ENCODE measurements at regions not wholly inside any gene's neighbourhood (a gene's known extent, or its start where the extent isn't known, plus 50 kb on each side); places are given as distances from the start of the nearest gene placed in this dataset.
"Not testable (repeated sequence)": the region's sequence is repeated elsewhere in the genome, so short reads cannot be mapped to it uniquely, and the experiment has no call there.

DNA sequence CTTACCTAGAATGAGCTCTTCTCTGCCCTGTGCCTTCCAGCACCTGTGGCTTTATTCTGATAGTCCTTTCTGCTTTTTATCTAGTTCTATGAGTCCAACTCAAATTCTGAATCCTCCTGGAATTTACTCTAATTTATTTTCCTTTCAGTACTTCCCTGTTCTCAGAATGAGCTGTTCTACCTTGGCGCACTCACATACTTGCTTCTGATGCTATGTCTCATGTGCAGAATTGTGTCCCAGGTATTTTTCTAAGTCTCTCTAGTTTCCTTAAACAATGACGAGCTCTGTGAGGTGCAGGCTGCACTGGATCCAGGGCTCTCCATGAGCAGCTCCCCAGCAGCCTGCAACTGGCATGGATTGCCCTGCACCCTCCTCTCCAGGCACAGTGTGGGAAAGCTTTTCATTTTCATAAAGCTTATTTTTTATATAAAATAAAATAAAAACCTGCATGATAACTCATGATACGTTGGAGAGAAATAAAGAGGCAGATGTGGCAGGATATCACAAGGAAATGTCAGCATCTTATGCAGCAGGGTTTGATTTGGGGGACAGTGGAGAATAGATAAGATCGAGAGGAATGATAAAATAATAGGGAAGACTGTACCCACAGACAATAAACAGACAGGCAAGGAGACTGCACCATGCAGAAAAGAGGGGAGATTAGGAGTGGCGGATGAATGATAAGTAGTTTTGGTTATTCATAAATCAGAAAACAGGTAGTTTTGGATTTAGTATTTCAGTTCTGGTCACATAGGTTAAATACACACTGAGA is 258.2 kb upstream of the POM121L12 start:
- DNase-seq = no peak

DNA sequence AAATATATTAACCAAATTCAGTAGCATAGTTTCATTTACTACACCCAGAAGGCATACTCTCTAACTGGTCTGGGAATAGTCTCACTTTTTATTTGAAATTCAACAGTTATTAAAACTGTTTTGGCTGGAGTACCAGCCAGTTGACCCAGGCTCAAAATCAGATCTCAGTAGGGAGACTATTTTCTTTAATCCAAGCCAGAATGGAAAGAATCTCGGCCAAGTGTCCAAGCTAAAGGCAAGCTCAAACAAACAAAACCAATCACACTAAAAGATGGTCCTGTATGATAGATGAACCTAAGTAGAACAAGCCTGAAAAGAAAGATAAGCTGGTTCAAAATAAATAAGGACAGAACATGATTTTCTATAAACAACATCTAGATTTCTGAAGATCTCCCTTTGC is 259.6 kb upstream of the POM121L12 start:
- no peak for DNase-seq

DNA sequence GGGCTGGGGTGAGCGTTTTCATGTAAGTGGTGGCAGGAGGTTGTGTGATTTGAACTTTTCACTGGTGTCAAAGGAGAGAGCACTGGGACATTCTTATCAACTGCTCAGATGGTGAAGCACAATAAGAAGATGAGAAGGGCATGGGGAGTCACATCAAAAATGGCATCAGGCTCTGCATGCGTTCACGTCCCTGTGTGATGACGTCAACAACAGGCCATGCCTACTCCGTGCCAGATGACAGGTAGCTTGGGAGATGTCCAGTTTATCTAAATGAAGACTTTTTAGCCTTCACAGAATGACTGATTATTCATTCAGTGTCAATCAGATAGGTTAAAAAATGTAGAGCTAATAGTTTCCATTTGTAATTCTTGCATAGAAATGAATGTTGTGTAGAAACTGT is 264.3 kb upstream of the POM121L12 start:
- no peak for DNase-seq

DNA sequence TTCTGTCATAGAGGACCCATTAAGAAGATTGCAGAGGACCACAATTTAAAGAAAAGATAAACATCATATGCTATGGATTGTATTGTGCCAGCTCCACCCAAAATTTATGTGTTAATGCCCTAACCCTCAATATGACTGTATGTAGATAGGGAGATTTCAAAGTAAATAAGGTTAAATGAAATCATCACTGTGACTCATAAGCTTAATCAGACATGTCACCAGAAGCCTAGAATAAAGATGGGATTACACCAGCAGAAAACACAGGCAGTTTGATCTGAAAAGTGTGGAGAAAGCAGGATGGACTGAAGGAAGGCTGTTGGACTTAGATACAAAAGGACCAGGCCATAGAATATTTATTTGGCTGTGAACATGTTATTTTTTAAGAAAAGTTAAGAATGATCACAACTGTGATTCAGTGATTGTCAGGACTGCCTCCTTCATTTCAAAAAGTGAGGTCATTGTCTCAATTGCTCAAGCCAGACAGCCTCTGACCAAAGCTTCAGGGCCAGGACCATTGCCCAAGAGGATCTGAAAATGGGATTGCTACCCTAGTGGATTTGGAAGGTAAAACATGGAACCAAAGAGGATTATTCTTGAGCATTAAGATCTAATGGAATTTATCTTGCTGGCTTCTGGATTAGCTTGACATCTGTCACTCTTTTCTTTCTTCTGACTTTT is 270.8 kb upstream of the POM121L12 start:
- DNase-seq = no peak

DNA sequence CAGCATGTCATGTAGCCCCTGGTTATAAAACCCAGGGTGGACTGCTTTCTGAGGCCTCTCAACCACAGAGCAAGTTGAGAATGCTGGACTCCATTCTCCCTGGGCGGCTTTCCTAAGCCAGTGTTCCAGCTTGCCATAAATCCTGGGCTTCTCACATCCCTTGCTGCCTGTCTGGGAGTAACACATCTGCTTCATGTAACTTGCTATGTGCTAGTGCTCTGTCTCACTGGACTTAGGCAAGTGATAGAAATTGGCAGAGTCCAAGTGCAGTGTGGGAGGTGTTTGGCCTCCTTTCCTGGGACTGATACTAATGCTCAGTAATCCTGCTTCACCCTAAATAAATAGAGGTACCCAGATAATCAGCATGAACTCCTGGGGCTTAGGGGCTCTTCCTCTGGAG is 277.1 kb upstream of the POM121L12 start:
- DNase-seq = no peak

DNA sequence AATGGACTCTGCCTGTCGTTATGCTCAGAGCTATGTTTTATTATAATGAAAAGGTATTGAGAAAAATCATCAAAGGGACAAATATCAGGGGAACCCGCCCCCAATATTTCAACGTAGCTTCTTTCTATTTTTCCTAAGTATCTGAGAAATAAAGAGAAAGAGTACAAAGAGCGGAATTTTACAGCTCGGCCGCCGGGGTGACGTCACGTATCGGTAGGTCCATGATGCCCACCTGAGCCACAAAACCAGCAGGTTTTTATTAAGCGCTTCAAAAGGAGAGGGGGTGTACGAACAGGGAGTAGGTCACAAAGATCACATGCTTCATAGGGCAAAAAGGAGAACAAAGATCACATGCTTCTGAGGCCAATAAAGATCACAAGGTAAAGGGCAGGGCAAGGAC is 281.6 kb upstream of the POM121L12 start:
- no peak for DNase-seq

DNA sequence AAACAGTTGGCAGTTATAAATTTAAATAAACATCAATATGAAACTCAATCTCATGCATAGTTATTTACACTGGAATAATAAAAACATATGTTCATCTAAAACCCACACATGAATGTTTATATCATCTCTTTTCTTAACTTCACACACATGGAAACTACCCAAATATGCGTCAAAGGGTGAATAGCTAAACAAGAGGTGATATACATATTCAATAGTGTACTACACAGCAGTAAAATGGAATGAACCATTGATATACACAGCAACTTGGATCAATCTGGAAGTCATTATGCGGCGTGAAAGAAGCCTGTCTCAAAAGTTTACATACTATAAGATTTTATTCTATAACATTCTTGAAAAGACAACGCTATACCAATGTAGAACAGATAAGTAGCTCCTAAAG is 282.5 kb upstream of the POM121L12 start:
- DNase-seq = no peak

DNA sequence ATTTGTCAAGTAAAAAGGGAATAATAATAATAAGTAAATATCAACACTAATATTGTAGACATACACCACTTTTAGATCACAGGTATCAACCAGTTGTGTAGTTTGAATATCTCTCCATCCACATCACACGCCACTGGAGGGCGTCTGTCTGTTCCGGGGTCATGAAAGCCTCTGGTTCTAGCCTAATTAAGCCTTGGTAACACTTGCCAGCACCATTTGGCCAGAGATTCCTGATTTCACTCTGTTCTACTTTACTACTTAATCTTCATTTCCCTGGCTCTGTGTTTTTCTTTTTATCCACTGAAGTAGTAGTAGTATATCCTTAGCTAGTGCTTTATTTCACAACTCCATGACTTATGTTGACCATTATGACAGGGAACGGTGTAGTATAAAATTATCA is 285.6 kb upstream of the POM121L12 start:
- no peak for DNase-seq

DNA sequence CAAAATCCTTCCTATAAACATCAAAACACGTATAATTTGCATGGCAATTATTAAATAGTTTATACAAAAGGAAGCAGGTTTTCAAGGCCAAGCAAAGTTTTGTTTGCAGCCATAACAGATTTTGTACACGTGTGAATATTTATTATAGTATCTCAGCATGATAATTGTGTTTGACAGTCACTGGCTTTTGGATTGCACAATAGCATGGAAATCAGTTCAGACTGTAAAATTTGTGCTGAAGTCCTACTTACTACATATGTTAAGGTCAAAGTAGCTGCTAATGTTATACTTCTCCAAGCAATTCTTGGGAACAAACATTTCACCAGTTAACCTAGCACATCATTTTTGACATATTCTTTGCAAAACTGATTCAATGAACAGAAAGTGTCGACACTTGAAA is 287.6 kb upstream of the POM121L12 start:
- no peak for DNase-seq

DNA sequence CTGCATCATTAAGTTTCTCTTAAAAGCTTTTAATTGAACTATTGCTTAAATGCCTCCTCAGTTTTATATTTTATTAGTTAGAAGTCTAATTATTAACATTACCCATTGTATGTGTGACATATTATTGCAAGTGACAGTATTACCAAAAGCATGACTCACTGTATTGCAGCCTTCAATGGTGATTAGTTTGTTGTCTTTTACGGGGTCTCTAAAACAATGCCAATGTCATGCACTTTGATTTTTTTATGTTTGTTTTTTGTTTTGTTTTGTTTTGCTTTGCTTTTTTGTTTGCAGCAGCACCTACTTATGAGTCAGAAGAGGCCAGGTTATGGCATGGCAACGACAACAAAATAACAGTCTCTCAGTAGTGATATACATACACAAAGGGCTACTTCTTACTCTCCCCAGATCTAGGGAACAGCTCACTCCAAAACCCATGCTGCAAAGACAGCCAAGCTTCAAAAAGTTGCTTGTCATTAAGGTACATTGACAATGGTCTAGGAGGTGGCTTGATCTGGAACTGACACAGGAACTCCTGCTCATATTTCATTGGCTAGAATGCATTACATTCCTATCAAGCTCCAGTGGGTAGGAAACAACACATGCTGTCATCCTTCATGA is 293.7 kb upstream of the POM121L12 start:
- no peak for DNase-seq

DNA sequence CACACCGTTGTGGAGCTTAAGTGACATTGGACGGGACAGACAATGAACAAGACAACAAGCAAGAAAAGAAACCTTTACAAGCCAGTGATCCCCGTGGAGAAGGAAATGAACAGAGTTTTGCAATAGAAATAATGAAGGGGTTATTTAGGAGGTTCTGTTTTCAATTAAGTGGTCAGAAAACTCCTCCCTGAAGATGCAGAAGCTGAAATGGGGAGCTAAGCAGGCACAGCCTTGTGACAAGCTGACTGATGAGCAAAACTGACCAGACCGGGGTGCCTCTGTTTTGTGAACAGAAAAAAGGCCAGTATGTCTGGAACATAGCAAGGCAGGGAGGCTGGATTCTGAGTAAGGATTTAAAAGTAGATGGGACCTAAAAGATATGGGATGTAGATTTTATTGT is 299.8 kb upstream of the POM121L12 start:
- DNase-seq = no peak

DNA sequence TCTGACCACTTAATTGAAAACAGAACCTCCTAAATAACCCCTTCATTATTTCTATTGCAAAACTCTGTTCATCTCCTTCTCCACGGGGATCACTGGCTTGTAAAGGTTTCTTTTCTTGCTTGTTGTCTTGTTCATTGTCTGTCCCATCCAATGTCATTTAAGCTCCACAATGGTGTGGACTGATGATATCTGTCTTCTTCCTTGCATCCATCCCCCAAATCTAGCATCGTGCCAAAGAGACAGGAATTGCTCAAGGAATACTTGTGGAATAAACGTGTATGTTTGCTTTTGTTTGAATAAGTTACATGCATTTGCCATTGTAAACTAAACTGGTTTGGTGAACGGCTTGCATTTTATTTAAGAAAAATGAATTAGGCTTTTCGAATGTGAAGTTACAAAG is 306.8 kb upstream of the POM121L12 start:
- not testable (repeated sequence) for DNase-seq

DNA sequence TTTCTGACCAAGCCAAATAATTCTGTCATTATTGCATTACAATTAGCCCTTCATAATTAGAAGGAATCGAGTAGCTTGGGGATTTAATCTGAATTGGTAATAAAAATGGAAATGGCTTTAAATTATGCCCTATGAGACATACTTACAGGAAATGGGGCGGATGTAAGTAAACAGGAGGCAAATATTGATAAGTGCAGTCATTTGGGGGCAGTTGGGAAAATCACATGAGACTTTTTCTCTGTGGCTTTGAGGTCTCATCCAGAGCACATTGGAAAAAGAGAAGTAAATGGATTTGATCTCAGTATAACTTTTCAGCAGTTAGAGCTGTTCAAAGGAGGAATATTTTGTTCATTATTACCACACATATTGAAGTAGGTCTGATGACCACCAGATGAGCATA is 307.8 kb upstream of the POM121L12 start:
- DNase-seq = no peak

DNA sequence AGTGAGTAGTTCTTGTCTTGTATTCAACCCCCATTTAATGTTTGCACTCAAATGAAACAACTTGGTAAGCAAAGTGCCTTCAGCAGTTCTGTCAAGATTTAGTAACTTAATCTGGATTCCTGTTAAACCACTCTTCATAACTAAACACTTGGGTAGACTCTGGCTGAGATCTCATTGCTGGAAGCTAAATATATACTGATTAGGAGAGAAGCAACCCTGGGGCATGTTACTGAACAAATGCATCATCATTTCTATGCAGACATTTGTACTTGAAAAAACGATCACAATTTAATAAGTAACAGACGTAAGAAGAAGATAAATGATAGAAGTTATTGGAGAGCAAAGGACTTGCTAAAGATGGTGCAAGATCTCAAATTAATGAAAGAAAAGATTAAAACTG is 308.4 kb upstream of the POM121L12 start:
- no peak for DNase-seq

DNA sequence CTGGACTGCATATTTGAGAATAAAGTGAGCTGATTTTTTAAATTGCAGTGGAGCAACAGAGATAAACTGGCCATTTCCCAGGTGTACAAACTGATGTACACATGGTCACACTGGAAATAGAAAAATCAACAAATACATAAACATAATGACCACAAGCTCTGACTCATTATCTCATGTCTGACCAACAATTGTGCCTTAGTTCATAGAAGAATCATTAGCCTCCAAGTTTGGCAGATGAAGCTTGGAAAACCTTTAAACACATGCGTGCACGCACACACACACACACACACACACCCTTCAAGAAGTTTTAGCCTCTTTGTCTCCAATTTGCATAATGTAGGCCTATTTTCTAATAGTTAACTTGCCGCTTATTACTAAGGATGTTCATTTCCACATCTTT is 308.9 kb upstream of the POM121L12 start:
- no peak for DNase-seq

DNA sequence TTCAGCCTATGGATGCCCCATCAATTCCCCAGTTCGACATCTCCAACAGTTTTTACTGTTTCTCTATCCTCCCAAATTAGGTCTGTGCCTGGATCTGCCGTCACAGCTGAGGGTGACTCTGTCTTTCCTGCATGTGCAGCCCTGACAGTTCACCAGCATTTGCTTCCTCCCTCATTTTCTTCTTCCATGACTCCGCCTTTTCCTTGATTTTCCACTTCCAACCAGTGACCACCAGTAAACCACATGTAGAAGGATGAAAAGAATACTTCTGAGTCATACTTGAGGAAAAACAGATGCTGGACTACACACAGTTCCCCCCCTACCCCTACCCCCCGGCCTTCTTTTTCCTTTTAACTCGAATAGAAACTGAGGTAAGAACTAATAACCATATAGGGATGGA is 311.8 kb upstream of the POM121L12 start:
- DNase-seq = no peak

DNA sequence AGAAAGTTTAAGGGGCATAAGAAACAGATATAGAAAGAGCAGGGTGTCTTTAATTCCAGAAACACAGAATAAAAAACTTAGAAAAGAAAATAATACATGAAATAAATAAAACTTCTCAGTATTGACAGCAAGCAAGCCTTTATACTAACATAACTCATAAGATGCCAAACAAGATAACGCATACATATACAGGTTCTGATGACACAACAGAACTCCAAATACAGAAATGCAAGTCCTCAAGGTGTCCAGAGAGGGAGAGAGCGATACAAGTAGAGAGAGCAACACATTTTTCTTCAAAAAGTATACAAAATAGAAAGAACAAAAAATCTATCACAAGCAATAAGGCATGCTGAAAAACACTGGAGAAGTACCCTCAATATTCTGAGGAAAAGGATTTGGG is 314.6 kb upstream of the POM121L12 start:
- no peak for DNase-seq

DNA sequence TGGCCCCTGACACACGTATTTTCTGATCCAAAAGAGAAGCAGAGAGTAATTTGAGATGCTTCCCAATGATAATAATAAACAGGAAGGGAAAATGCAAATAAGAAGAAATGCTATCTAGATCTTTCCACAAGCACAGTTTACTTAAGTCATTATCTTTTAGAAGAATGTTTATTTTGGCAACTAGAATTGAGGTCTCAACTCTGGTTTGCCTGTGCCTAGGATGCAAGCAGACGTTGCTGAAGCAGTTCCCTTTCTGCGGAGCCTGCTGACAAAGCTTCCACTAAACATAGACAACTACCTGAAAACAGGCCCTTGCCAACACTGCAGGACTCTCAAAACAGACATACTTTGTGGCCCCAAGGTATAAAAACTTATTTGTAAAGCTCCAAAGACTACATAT is 315.8 kb upstream of the POM121L12 start:
- DNase-seq = no peak

DNA sequence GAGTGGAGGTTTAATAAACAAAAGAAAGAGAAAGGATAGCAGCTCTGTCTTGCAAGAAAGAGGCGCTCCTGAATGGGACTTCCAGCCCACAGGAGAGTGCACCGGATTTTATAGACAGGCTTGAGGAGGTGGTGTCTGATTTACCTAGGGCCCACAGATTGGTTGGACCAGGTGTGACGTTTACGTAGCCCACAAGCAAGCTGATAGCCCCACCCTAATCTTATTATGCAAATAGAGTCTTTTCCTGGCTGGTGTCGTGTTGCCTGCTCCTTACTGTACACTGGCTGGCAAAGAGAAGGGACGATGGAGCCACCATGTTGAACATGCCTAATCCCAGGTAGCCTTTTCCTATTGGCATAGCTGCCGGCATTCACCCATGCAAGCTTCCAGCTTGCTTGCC is 319.7 kb upstream of the POM121L12 start:
- DNase-seq = no peak

DNA sequence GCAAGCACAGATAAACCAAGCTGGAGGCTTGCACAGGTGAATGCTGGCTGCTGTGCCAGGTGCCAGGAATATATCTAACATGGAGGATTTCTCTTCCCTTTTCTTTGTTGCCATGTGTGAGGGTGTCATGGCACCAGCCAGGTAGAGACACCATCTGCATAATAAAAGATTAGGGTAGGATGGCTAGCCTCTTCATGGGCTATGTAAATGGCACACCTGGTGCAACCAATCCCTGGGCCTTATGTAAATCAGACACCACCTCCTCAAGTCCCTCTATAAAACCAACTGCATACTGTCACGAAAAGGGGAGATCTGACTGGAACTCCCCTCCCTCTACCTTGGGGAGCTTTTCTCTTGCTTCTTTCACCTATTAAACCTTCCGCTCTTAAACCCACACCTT is 322.5 kb upstream of the POM121L12 start:
- no peak for DNase-seq

DNA sequence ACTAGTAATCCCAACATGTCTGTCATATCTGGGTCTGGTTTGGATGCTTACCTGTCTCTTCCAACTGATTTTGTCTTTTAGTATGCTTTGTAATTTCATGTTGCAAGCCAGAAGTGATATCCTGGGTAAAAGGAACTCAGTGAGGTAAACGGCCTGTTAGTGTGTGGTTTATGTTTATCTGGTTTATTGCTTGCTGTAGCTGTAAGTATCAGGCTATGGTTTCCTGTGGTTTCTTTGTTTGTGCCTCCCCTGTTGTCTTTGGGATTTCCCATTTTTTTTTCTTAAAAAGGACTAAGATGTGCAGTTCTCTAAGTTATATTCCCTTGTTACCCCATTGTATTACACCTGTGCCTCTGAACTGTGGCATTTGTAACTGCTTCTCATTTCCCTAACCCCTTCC is 323.5 kb upstream of the POM121L12 start:
- DNase-seq = no peak

DNA sequence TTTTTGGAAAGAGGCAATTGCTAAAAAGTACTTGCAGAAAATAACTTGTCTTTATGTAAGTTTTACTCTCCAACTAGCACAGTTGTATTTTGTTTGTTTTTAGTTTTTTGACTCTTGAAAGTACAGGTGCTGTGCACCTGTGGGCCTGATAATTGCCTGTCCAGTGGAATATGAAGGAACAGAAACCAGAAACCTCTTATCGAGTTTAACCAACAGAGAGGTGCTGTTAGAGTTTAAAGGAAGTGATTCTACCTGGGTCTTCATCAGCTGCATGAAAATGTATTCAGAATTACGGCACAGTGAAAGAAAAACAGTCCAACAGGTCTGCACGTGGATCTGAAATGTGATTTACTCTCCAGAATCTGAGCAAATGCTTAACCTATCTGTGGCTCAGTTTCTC is 326.6 kb upstream of the POM121L12 start:
- DNase-seq = no peak

DNA sequence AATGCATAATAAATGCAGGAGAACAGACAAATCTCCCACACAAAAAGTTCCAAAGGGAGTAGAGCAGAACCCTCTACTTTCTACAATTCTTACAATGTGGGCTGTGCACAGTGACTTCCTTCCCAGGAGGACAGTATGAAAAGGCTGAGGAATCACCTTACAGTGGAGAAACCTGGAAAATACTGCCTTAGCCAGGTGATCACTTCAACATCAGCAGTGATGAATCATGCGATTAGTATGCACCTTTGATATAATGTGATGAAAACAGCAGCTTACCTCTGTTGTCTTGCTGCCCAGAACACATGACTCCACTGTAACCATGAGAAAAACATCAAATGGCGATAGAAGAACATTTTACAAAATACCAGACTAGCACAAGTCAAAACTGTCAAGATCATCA is 329.7 kb upstream of the POM121L12 start:
- no peak for DNase-seq

DNA sequence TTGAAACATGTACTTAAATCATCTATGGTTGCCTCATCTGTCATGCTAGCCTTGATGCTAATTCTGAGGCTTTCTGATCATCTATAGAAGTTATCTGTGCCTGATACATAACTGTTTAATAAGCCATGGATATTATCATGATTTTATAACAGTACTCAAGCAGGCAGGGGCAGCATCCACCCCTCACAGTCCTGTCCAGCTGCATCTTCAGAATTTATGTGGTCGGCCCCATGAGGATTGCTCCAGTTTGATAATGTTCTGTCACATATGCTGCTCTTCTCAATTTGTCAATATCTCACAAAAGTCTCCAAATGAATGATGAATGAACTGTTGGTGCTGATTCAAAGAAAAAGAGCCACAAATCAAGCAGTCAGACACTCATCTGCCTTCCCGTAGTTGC is 335.1 kb upstream of the POM121L12 start:
- DNase-seq = no peak

All from NK-92 treated with Interleukin-12 subunit alpha and Interleukin-12 subunit beta, amount 100 ng/mL, for 24 hours (cell line).